8988T (cell line): ENCODE measurements at regions not wholly inside any gene's neighbourhood (a gene's known extent, or its start where the extent isn't known, plus 50 kb on each side); places are given as distances from the start of the nearest gene placed in this dataset.
"Not testable (repeated sequence)": the region's sequence is repeated elsewhere in the genome, so short reads cannot be mapped to it uniquely, and the experiment has no call there.

Experiments
- DNase-seq: peaks from one replicate; pipeline ENCODE4 v3.0.0; 2011

DNA sequence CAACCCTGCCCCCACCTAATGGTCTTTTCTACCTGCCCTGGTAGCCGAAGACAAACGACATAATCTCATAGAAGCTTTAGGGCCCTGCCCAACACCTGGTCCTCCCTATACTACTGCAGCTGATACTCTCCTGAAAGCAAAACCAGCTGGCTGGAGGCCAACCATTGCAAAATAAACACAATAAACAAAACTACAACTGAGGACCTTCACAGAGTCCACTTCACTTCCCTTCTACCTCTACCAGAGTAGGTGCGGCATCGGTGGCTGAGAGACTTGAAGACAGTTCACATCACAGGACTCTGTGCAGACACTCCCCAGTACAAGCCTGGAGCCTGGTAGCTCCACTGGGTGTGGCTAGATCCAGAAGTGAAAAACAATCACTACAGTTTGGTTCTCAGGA is 476.2 kb downstream of the MMUT start:
- DNase-seq: no peak

DNA sequence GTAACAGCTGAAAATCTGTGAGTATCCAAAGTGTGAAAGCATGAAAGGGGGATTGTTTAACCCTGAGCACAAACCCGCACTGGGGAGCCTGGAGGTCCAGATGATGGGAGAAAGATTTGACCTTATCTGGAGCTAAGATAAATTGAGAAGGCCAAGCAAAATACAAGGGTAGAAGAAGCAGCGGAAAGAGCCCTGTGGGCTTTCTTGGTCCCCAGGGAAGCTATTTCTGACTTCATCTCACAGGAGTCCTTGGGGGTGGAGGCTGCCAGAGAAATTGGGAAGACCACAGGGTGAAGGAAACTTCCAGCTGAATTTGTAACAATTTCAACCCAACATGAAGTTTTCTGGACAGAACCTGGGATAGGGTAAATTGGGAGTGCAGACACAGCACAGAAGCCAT is 476.9 kb downstream of the MMUT start:
- DNase-seq: no peak

DNA sequence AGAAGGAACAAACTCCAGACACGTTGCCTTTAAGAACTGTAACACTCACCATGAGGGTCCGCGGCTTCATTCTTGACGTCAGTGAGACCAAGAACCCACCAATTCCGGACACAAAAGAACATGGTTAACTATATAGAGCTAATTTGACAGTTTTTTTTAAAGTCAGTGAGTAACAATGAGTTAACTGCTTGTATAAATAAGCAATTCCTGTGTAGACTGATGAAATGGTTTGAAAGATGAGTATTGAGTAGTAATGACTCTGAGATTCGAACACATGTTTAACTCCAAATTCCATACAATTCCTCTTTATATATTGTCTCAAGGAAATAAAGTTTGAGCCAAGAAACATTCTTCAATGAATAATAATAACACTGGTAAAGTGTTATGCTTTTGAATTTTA is 478.0 kb downstream of the MMUT start:
- no peak for DNase-seq

DNA sequence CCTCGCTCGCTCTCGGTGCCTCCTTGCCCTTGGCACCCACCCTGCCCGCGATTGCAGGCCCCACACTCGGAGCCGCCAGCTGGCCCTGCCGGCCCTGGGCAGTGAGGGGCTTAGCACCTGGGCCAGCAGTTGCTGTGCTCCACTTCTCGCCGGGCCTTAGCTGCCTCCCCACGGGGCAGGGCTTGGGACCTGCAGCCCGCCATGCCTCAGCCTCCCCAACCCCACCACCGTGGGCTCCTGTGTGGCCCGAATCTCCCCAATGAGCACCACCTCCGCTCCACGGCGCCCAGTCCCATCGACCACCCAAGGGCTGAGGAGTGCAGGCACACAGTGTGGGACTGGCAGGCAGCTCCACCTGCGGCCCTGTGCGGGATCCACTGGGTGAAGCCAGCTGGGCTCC is 479.1 kb downstream of the MMUT start:
- not testable (repeated sequence) for DNase-seq

DNA sequence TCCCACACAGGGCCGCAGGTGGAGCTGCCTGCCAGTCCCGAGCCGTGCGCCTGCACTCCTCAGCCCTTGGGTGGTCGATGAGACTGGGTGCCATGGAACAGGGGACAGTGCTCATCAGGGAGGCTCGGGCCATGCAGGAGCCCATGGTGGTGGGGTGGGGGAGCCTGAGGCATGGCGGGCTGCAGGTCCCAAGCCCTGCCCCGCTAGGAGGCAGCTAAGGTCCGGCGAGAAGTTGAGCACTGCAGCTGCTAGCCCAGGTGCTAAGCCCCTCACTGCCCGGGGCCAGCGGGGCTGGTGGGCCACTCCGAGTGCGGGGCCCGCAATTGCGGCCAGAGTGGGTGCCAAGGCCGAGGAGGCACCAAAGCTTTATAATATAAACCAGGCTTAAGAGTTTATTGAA is 479.7 kb downstream of the MMUT start:
- DNase-seq: no peak

DNA sequence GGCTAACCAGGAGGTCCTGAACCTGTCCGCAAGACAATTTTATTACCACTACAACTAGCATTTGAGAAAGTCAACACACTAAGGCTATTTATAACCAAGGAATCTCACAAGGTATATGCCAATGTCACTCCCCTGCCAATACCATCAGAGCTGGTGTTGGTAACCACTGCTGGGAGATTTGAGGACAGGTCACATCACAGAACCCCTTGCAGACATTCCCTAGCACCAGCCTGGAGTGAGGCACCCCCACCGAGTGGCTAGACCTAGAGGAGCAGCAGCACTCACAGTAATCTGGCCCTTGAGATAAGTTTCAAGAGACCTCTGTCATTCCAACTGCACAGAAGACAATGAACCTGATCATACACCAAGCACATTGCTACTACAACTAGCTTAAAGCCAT is 483.2 kb downstream of the MMUT start:
- no peak for DNase-seq

DNA sequence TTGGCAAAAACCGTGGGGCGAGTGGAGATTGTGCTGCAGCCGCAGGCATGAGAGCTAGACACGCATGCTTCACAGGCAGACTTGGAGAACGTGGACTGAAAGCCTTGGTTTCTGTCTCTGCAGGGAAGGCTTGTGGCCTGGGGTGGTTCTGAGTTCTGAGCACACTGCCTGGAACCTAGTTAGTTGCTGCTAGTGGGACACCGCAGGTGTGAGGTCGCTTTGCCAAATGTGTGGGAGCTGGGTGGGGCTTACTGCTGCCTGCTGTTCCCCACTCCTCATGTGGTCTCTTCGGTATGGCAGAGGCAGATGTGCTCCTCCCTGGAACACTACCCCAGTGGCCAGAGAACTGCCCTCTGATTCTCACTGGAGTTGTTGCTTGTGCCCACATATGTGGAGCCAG is 484.0 kb downstream of the MMUT start:
- DNase-seq: no peak

DNA sequence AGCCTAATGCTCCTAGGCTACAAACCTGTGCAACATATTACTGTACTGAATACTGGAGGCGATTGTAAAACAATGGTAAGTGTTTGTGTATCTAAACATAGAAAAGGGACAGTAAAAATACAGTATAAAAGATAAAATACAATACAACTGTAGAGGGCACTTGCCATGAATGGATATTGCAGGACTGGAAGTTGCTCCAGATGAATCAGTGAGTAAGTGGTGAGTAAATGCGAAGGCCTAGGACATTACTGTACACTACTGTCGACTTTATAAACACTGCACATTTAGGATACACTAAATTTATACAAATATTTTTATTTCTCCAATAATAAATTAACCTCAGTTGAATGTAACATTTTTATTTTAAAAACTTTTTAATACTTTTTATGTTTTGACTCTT is 485.0 kb downstream of the MMUT start:
- DNase-seq: no peak

DNA sequence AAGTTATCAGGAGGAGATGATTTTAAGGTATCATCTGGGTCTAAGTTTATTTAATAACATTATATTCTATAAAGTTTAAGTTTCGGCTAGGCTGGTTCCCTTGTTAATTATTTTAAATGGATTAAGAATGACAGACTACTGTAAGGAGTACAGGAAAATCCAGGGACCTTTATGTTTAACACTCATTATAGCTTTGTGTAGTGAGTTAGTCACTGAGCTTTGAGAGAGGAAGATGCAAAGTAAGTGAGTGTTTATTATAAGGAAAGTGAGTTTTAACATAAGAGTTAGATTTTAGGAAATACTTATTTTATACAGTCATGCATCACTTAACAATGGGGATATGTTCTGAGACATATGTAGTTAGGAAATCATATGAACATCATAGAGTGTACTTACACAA is 485.5 kb downstream of the MMUT start:
- DNase-seq: no peak

DNA sequence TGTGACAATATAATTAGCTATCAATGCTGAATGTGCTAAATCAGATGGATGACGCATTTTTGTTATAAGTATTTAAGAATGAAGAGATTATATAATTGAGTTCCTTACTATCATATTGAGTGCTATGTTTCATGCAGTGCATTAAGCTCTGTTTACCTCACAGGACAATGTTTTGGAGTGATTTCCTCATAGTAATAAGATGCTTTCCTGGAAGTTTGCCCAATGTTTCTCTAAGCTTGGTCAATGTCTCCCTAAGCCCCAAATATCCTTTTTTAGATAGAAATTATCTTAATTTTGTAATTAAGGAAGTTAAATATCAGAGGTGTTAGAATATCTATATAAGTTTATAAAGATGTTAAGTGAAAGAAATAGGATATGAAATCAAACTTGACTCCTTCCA is 489.6 kb downstream of the MMUT start:
- DNase-seq: no peak

DNA sequence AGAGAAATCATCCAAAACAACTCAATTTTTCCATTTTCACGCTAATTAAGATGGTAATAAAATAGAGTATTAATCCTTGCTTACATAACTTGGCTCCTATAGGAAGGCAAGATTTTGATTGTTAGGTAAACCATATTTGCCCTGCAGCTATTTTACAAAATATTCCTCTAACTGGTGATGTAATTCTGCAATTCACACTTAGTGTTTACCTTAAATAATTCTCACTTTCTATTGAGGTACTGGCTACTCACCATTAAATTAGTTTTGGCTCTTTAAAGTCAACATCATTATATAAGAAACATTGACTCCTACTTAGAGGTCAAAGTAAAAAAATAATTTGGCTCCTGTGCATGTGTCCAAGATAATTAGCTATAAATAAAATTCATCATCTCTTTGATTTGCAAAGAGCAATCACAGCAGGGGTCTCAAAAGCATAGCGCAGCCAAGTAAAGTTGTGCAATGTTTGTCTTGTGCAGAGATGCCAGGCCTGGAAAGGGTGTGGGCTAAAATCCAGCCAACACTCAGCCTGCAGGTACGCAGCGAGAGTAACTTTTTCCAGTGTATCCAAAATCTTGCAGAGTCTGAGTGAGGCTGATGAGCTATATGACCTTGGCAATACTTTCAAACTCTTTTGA is 501.2 kb downstream of the MMUT start:
- no peak for DNase-seq

DNA sequence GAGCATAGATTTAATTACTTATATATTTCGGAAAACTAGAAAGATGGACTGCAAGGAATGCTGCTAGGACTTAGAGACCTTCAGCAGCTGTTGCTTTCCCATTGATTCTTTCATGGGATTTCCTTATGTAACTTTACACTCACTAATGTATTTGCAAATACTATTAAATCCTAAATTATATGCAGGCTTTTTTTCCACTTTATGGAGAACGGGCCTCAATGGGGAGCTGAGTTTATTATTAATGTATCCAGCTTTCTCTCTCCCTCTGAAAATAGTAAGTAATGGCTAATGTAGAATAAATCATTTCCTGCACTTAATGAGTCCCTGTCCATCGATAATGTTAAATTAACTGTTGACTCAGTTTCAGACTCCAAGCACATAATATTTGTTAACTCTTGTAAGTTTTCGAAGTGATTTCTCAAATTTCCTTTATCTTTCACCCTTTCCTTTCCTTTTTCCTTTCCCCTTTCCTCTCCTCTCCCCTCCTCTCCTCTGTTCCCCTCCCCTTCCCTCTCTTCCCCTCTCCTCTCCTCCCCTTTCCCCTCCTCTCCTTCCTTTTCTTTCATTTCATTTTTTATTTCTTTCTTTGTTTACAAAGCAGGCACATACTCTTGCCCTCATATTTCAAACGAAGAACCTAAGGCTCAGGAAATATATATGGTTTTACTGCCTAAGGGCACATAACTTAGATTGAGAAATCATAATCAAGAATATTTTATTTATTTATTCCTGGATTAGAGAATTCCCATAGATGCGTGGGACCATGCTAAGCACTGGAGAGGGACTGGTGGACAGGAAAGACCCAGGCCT is 503.6 kb downstream of the MMUT start:
- no peak for DNase-seq

DNA sequence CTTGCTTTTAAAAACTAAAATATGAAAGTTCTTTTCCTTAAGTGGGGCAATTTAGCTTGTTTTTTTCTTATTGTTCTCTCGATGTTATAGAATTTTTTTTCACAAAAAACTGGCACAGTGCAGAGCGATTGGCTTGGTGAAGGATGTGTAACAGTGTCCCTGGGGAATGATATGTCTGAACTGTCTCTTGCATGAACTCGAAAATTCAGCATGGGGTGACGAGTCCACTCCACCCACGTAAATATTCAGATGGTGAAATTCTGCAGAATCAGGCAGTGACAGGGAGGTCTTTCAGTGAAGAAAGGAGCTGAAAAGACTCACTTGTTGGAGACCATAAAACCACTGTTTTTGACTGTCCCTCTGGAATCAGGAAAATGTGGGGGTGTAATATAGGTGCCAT is 505.3 kb downstream of the MMUT start:
- DNase-seq: no peak

DNA sequence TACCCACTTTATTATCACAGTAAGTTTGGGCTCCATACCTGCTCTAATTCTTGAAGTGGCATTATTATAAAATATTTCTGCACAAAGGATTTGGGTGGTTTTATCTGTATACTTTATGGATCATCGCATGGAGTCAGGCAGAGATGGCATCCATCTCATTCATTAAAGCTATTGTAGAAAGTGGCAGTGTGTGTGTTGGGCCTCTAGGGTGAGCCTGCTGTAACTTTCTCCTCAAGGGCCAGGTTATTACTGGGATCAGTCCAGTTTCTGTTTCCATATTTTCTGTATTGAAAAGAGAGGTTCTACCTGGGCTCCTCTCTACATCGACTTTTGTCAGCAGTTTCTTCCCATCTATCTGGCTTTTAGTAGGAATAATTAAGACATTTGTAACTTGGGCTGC is 511.1 kb downstream of the MMUT start:
- no peak for DNase-seq

DNA sequence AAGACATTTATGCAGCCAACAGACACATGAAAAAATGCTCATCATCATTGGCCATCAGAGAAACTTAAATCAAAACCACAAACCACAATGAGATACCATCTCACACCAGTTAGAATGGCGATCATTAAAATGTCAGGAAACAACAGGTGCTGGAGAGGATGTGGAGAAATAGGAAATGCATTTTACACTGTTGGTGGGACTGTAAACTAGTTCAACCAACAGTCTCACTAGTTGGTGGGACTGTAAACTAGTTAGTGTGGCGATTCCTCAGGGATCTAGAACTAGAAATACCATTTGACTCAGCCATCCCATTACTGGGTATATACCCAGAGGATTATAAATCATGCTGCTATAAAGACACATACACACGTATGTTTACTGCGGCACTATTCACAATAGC is 518.8 kb downstream of the MMUT start:
- not testable (repeated sequence) for DNase-seq

DNA sequence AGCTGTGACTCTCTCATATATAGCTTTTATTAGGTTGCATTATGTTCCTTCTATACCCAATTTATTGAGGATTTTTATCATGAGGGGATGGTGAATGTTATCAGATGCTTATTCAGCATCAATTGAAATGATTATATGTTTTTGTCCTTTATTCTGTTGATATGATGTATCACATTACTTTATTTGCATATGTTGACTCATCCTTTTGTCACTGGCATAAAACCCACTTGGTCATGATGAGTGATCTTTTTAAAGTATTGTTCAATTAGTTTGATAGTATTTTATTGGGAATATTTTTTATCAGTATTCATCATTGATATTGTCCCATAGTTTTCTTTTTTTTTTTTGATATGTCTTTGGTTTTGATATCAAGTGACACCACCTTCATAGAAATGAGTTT is 529.9 kb downstream of the MMUT start:
- DNase-seq: no peak

DNA sequence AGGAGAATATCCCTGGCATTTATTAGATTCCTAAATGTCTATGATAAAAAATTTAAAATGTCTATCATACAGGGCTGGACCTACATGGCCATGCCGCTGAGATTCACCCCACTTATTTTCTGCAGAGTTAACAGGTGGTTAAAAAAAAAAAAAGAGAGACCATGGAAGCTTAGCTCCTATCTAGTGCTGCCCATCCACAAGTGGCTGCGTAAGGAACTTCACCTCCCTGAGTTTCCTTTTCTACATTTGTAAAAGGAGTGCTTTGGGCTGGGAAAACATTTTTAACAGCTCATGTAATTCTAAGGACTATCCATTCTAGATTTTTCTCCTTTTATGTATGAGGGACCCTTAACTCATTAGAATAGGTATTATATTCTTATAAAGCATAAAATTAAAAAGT is 534.1 kb downstream of the MMUT start:
- DNase-seq: no peak

DNA sequence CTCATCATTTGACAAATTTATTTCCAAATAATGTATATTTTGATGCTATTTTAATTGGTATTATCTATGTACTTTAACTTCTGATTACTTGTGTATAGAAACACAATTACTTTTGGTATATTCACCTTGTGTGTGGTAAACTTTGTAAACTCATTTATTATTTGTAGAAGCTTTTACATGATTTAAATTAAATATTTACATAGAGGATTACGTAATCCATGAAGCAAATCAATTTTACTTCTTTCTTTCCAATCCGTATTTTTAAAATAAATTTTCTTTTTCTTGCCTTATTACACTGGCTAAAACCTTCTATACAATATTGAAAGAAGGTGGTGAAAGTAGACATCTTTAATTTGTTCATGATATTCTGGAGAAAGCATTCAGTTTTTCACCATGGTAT is 540.2 kb downstream of the MMUT start:
- DNase-seq: no peak

DNA sequence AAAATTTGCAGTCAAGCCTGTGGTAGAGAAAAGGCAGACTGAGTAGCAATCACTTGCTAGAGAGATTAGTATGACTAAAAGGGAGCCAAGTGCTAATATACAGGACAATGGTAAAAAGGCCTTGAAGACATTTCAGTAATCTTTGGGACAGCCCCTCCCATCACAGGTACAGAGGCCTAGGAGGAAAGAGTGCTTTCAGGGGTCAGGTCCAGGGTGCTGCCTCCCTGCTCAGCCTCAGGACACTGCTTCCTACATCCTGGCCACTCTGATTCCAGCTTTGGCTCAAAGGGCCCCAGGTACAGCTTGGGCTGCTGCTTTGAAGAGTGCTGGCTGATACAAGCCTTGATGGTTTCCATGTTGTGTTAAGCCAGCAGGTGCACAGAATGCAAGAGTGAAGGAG is 543.5 kb downstream of the MMUT start:
- DNase-seq: no peak

DNA sequence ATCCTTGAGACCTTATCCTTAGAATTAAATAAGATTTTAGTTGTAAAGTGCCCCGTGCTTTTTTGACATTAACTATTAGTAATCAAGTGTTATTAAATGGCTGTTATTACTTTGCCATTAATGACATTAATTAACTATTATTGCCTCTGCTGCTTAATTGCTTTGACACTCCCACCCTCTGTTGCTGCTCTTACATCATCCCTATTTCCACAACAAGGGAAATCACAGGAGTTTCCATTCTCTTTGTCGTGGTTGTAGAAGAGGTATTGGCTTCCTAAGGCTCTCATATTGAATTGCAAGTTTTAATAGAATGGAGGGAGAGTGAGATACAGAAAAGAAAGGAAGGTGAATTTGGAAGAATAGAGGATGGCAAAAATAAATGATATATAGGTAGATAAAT is 545.8 kb downstream of the MMUT start:
- no peak for DNase-seq

DNA sequence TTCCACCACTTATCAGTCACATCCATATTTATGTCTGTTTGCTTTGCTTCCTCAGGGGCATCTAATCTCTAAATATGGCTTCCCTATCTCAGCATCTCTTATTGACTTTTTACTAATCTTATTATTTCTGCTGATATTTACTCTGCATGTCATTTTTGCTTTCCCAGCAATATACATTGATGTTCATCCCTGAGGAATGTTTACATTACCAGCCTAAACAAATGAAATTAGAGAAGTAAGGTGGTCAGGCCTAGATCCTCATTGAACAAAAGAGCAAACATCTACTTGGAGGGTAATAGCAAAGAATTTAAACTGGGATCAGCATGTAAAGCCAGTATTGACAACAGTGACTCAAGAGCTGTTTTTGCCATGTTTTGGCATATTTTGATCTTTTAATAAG is 546.4 kb downstream of the MMUT start:
- no peak for DNase-seq

DNA sequence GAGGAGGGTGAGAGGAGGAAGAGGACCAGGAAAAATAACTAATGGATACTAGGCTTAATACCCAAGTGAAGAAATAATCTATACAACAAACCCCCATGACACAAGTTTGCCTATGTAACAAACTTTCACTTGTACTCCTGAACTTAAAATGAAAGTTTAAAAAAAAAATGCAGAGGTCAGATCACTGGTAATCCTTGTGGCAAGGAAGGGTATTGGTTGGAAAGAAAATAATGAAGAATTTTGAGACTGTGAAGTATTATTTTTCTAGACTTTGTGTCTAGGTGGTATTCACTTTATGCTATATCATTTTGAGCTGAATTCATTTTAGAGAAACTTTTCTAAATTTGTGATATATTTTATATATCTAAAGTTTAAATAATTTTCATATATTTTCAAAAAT is 547.5 kb downstream of the MMUT start:
- DNase-seq: no peak

DNA sequence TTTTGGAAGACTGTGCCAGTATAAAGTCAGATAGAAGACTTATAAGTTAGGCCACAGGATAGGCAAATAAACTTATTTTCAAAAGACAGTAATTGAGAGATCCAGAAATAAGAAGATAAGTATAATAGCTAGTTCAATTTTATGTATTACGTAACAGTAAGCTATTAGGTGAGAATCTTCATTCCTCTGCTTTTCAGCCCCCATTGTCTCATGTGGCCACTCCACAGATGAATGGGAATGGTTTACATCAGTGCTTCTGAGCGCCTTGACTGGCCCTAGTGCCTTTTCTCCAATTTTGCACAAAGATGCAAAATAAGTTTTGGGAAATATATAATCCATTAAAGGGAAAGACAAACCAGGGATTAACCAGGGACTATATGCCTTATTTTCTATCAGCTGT is 550.5 kb downstream of the MMUT start:
- no peak for DNase-seq

DNA sequence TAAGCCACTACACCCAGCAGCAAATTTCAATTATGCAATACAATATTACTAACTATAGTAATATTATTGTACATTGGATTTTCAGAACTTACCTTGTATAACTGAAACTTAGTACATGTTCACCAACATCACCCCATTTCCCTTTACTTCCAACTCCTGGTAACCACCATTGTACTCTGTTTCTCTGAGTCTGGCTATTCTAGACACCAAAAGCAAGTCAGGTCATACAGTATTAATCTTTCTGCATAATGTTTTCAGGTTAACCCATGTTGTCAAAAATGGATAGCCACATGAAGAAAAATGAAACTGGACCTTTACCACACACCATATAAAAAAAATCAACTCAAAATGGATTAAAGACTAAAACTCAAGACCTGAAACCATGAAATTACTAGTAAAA is 558.2 kb downstream of the MMUT start:
- DNase-seq: no peak

DNA sequence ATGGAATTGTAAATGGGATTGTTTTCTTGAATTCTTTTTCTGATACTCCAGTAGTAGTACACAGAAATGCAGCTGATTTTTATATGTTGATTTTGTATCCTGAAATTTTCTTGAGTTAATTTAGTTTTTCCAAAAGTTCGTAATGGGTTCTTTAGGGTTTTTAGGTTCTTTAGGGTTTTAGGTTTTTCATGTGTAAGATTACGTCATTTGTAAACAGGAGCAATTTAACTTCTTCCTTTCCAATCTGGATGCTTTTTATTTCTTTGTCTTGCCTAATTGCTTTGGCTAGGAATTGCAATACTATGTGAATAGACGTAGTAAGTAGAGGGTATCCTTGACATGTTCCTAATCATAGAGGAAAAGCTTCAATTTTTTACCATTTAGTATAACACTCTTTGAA is 568.6 kb downstream of the MMUT start:
- no peak for DNase-seq
